Retinal pigment epithelial cell (primary cell): ENCODE measurements at regions not wholly inside any gene's neighbourhood (a gene's known extent, or its start where the extent isn't known, plus 50 kb on each side); places are given as distances from the start of the nearest gene placed in this dataset.

Experiments used
- DNase-seq: peaks from one replicate; pipeline ENCODE4 v3.0.0-alpha.2; 2010; ENCODE audit warnings: low read depth
- H3K4me3 ChIP-seq: 2 replicates; pipeline ENCODE4 v1.5.1; 2011; ENCODE audit warnings: mild to moderate bottlenecking, low read length, control low read depth, moderate library complexity
- CTCF ChIP-seq: conservative IDR thresholded peaks from 2 replicates; pipeline ENCODE4 v1.5.1; 2011; ENCODE audit warnings: low read depth, low read length, control low read depth, inconsistent platforms

GRCh38 chr10:84938117-84938905, 609.9 kb downstream of the CCSER2 start:
- no peak overlapping the region for H3K4me3 ChIP-seq
- DNase-seq = no peak
- no peak for TF ChIP-seq CTCF

GRCh38 chr10:84943541-84943940, 615.2 kb downstream of the CCSER2 start:
- TF ChIP-seq CTCF = no peak
- no peak for DNase-seq
- no peak overlapping the region for H3K4me3 ChIP-seq

- H3K4me3 ChIP-seq = no peak overlapping the region
- no peak for DNase-seq
- TF ChIP-seq CTCF = no peak
These were observed 615.8 kb downstream of the CCSER2 start for GRCh38 chr10:84944187-84944586.

GRCh38 chr10:84945791-84946190, 617.4 kb downstream of the CCSER2 start:
- TF ChIP-seq CTCF = no peak
- DNase-seq = no peak
- H3K4me3 ChIP-seq = no peak overlapping the region

- TF ChIP-seq CTCF = no peak
- H3K4me3 ChIP-seq = no peak overlapping the region
- DNase-seq = no peak
These were observed 618.5 kb downstream of the CCSER2 start for GRCh38 chr10:84946904-84947303.

- DNase-seq = no peak
- no peak overlapping the region for H3K4me3 ChIP-seq
- TF ChIP-seq CTCF = no peak
These were observed 620.3 kb downstream of the CCSER2 start for GRCh38 chr10:84948644-84949043.

- H3K4me3 ChIP-seq = no peak overlapping the region
- TF ChIP-seq CTCF = no peak
- DNase-seq = no peak
These were observed 623.2 kb downstream of the CCSER2 start for GRCh38 chr10:84951616-84952015.
